ENCODE measurements at regions not wholly inside any gene's neighbourhood (a gene's known extent, or its start where the extent isn't known, plus 50 kb on each side); places are given as distances from the start of the nearest gene placed in this dataset.

- H2BK15ac ChIP-seq (ENCODE audit: low read length), result no peak overlapping the region
- H3K4ac ChIP-seq (replicated peaks; ENCODE audit: insufficient read length, low read depth, low read length), result no peak overlapping the region
- no peak overlapping the region for H2BK5ac ChIP-seq (ENCODE audit: low read depth, low read length)
- no peak overlapping the region for H3K56ac ChIP-seq (replicated peaks; ENCODE audit: insufficient read length, low read depth, low read length)
- no peak for FAIRE-seq
- H2BK12ac ChIP-seq (ENCODE audit: low read depth, low read length), result no peak overlapping the region
- H3K79me1 ChIP-seq (ENCODE audit: low read depth, low read length), result no peaks in the 10 kb centered on the region
- no peak overlapping the region for H4K5ac ChIP-seq (ENCODE audit: insufficient read length, low read depth, low read length)
- no peak overlapping the region for H4K91ac ChIP-seq (replicated peaks; ENCODE audit: insufficient read length, low read length)
- H3K9me3 ChIP-seq (ENCODE audit: insufficient read depth in 2 of 2, low read depth in 1 of 2, low read length in 1 of 2), result no peaks in the 10 kb centered on the region
- H3K14ac ChIP-seq (ENCODE audit: insufficient read length), result no peak overlapping the region
- H3K27ac ChIP-seq (ENCODE audit: low read depth, low read length), result no peak overlapping the region
- no peak overlapping the region for H2BK20ac ChIP-seq (ENCODE audit: low read length)
- H2AFZ ChIP-seq (ENCODE audit: low read length), result no peak overlapping the region
- no peaks in the 10 kb centered on the region for H3K4me1 ChIP-seq (replicated peaks in 1 of 4; ENCODE audit: control insufficient read depth in 3 of 4, insufficient read depth in 4 of 4, low read length in 3 of 4)
- no peak overlapping the region for H3K23ac ChIP-seq (ENCODE audit: insufficient read length)
- no peaks in the 10 kb centered on the region for H4K20me1 ChIP-seq (replicated peaks in 1 of 2; ENCODE audit: control insufficient read depth in 1 of 2, insufficient read depth in 2 of 2, low read length in 2 of 2)
- POLR2A ChIA-PET (ENCODE audit: partially characterized antibody), result no interaction called here
- H2BK120ac ChIP-seq (replicated peaks; ENCODE audit: low read depth, low read length), result no peak overlapping the region
- H3K4me2 ChIP-seq (ENCODE audit: insufficient read depth in 1 of 2, low read depth in 2 of 2, low read length in 2 of 2), result no peak overlapping the region
- H3K27me3 ChIP-seq (replicated peaks in 1 of 4; ENCODE audit: control insufficient read depth in 3 of 4, extremely low read depth in 1 of 4, insufficient read depth in 3 of 4, low read length in 3 of 4), result no peaks in the 10 kb centered on the region
- H4K8ac ChIP-seq (ENCODE audit: extremely low read depth, insufficient read depth, low read length), result no peak overlapping the region
- CTCF ChIA-PET (ENCODE audit: partially characterized antibody), result interaction anchor here (0.9 to 1.1 kb wide), 2 partner anchors 10 to 275 kb away, joined by 3 read pairs; no protein-coding TSS in a partner anchor
- H3K18ac ChIP-seq (ENCODE audit: extremely low read depth, low read length), result no peak overlapping the region
- no peak overlapping the region for H3K9ac ChIP-seq (replicated peaks in 1 of 4; ENCODE audit: extremely low read depth in 1 of 4, low read depth in 3 of 4, low read length in 3 of 4)
- no peak overlapping the region for H3K4me3 ChIP-seq (ENCODE audit: extremely low read depth in 1 of 4, insufficient read depth in 2 of 4, low read depth in 3 of 4, low read length in 4 of 4)
- H3K23me2 ChIP-seq (ENCODE audit: low read depth, low read length), result no peaks in the 10 kb centered on the region
- H3K79me2 ChIP-seq (ENCODE audit: control insufficient read depth in 1 of 2, insufficient read depth in 2 of 2, low read length in 2 of 2), result no peaks in the 10 kb centered on the region
- DNase-seq (ENCODE audit: low read depth in 1 of 2, low spot score in 2 of 2), result no peak
- H3K36me3 ChIP-seq (ENCODE audit: control insufficient read depth in 2 of 4, insufficient read depth in 4 of 4, low read length in 3 of 4), result no peaks in the 10 kb centered on the region
- H2AK5ac ChIP-seq (ENCODE audit: low read depth, low read length), result no peak overlapping the region
- TF ChIP-seq TBP (IDR thresholded peaks at IDR 0.05; ENCODE audit: low read depth, low read length), result no peak
- no peak for TF ChIP-seq CTCF (IDR thresholded peaks at IDR 0.05; ENCODE audit: control extremely low read depth in 1 of 3, insufficient read depth in 1 of 3, low read depth in 1 of 3, low read length in 3 of 3)
- no peak for TF ChIP-seq MAFK (IDR thresholded peaks at IDR 0.05; ENCODE audit: low read depth, low read length)
- TF ChIP-seq GABPA (IDR thresholded peaks at IDR 0.05; ENCODE audit: borderline replicate concordance, insufficient read depth, low read length), result no peak
- TF ChIP-seq E2F6 (IDR thresholded peaks at IDR 0.05), result no peak
- TF ChIP-seq SAP30 (IDR thresholded peaks at IDR 0.05; ENCODE audit: insufficient read depth, insufficient replicate concordance, low read length), result no peak
- TF ChIP-seq PHF8 (conservative IDR thresholded peaks at IDR 0.05; ENCODE audit: low read depth, low read length), result no peak
- TF ChIP-seq NANOG (IDR thresholded peaks at IDR 0.05; ENCODE audit: insufficient read depth, low read depth, low read length, poor library complexity, severe bottlenecking), result no peak
- no peak for TF ChIP-seq TAF7 (optimal IDR thresholded peaks at IDR 0.05; ENCODE audit: borderline replicate concordance, low read depth, low read length)
- no peak for TF ChIP-seq SUZ12 (IDR thresholded peaks at IDR 0.05; ENCODE audit: low read length)
- no peak for TF ChIP-seq EGR1 (IDR thresholded peaks at IDR 0.05; ENCODE audit: borderline replicate concordance, low read depth, low read length)
Measured at GRCh38 chr2:164439235-164439634, 182.0 kb downstream of the GRB14 start.

All from H1 (cell line).